GM21786 (cell line): ENCODE measurements at regions not wholly inside any gene's neighbourhood (a gene's known extent, or its start where the extent isn't known, plus 50 kb on each side); places are given as distances from the start of the nearest gene placed in this dataset.
A peak's percentile ranks its signal among the peaks of the same experiment; 100 is the strongest.
"Not testable (repeated sequence)": the region's sequence is repeated elsewhere in the genome, so short reads cannot be mapped to it uniquely, and the experiment has no call there.

Experiments used
- ATAC-seq: cut with Tn5 transposase; IDR thresholded peaks from one replicate; pipeline ENCODE4 v1.9.1; 2021; ENCODE audit not compliant: unreplicated experiment

- no peak for ATAC-seq
Observed at GRCh38 chr5:89069591-89069990, 186.6 kb upstream of the MEF2C start.

- ATAC-seq: no peak
Observed at GRCh38 chr5:89067362-89067761, 184.4 kb upstream of the MEF2C start.

- peak; percentile 90 for ATAC-seq
Observed at GRCh38 chr5:89065919-89066318, 182.9 kb upstream of the MEF2C start.

GRCh38 chr5:89064736-89065135 is 181.8 kb upstream of the MEF2C start:
- no peak for ATAC-seq

- ATAC-seq: peak; percentile 65
Observed at GRCh38 chr5:89064054-89064453, 181.1 kb upstream of the MEF2C start.

- no peak for ATAC-seq
Observed at GRCh38 chr5:89060768-89061167, 177.8 kb upstream of the MEF2C start.

GRCh38 chr5:89059274-89059673 is 176.3 kb upstream of the MEF2C start:
- ATAC-seq: no peak

GRCh38 chr5:89055695-89056085 is 172.7 kb upstream of the MEF2C start:
- ATAC-seq: no peak

GRCh38 chr5:89055015-89055694 is 172.2 kb upstream of the MEF2C start:
- no peak for ATAC-seq

- no peak for ATAC-seq
Observed at GRCh38 chr5:89053547-89053946, 170.6 kb upstream of the MEF2C start.

GRCh38 chr5:89050062-89050461 is 167.1 kb upstream of the MEF2C start:
- ATAC-seq: not testable (repeated sequence)

GRCh38 chr5:89047571-89047970 is 164.6 kb upstream of the MEF2C start:
- ATAC-seq: no peak

GRCh38 chr5:89045216-89045615 is 162.2 kb upstream of the MEF2C start:
- ATAC-seq: no peak

GRCh38 chr5:89044674-89045200 is 161.8 kb upstream of the MEF2C start:
- ATAC-seq: no peak

GRCh38 chr5:89043676-89044075 is 160.7 kb upstream of the MEF2C start:
- peak; percentile 75 for ATAC-seq

GRCh38 chr5:89042746-89043145 is 159.8 kb upstream of the MEF2C start:
- ATAC-seq: no peak

GRCh38 chr5:89041976-89042375 is 159.0 kb upstream of the MEF2C start:
- no peak for ATAC-seq

- ATAC-seq: no peak
Observed at GRCh38 chr5:89041249-89041779, 158.3 kb upstream of the MEF2C start.

- no peak for ATAC-seq
Observed at GRCh38 chr5:89036704-89037489, 153.9 kb upstream of the MEF2C start.

GRCh38 chr5:89036166-89036565 is 153.2 kb upstream of the MEF2C start:
- no peak for ATAC-seq

- ATAC-seq: peak; percentile 66
Observed at GRCh38 chr5:89034588-89034987, 151.6 kb upstream of the MEF2C start.

- ATAC-seq: no peak
Observed at GRCh38 chr5:89030798-89031197, 147.8 kb upstream of the MEF2C start.
